ENCODE measurements at regions not wholly inside any gene's neighbourhood (a gene's known extent, or its start where the extent isn't known, plus 50 kb on each side); places are given as distances from the start of the nearest gene placed in this dataset.

- Histone ChIP-seq H3K36me3 (ENCODE audit: control insufficient read depth, insufficient read depth, low read length) (no peaks in the 10 kb centered on the region), H3K27me3 (ENCODE audit: control insufficient read depth, insufficient read depth, low read length) (no peaks in the 10 kb centered on the region), H3K27ac (ENCODE audit: low read length) (no peak overlapping the region), H3K9me3 (ENCODE audit: control insufficient read depth, insufficient read depth, low read depth, low read length) (no peaks in the 10 kb centered on the region), H3K4me3 (ENCODE audit: low read depth in 2 of 2, low read length in 2 of 2) (no peak overlapping the region), H3K4me1 (ENCODE audit: control insufficient read depth, insufficient read depth, low read length) (no peaks in the 10 kb centered on the region)
- in situ Hi-C loops (cut with HindIII; ENCODE audit: low pct_unique_long_range_greater_than_20kb, low sequenced_read_pairs): no loop called here
- DNase-seq (ENCODE audit: low read depth, low spot score) (no peak), ATAC-seq (no peak)
- intact Hi-C loops (cut with micrococcal nuclease; ENCODE audit: unreplicated experiment): no loop called here
- ChIA-PET POLR2A (no interaction called here), CTCF (no interaction called here)
- BruUV-seq (replicated peaks): no TSS peak
- TF ChIP-seq TCF7L2 (IDR thresholded peaks at IDR 0.05; ENCODE audit: low read depth, low read length) (no peak), CTCF (IDR thresholded peaks at IDR 0.05) (no peak), POLR2AphosphoS5 (IDR thresholded peaks at IDR 0.05; ENCODE audit: low read depth, low read length) (no peak), SIN3A (IDR thresholded peaks at IDR 0.05; ENCODE audit: borderline replicate concordance, insufficient read depth, low read depth, low read length) (no peak)
- TF ChIP-seq, protein P1, sequence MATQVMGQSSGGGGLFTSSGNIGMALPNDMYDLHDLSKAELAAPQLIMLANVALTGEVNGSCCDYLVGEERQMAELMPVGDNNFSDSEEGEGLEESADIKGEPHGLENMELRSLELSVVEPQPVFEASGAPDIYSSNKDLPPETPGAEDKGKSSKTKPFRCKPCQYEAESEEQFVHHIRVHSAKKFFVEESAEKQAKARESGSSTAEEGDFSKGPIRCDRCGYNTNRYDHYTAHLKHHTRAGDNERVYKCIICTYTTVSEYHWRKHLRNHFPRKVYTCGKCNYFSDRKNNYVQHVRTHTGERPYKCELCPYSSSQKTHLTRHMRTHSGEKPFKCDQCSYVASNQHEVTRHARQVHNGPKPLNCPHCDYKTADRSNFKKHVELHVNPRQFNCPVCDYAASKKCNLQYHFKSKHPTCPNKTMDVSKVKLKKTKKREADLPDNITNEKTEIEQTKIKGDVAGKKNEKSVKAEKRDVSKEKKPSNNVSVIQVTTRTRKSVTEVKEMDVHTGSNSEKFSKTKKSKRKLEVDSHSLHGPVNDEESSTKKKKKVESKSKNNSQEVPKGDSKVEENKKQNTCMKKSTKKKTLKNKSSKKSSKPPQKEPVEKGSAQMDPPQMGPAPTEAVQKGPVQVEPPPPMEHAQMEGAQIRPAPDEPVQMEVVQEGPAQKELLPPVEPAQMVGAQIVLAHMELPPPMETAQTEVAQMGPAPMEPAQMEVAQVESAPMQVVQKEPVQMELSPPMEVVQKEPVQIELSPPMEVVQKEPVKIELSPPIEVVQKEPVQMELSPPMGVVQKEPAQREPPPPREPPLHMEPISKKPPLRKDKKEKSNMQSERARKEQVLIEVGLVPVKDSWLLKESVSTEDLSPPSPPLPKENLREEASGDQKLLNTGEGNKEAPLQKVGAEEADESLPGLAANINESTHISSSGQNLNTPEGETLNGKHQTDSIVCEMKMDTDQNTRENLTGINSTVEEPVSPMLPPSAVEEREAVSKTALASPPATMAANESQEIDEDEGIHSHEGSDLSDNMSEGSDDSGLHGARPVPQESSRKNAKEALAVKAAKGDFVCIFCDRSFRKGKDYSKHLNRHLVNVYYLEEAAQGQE (IDR thresholded peaks at IDR 0.05; ENCODE audit: insufficient read depth in 1 of 2, low read depth in 2 of 2, low read length in 1 of 2): no peak
Observed at GRCh38 chr20:11092151-11092550, 418.4 kb upstream of the JAG1 start.

GRCh38 chr20:11094196-11094595 is 420.4 kb upstream of the JAG1 start:
- in situ Hi-C loops (cut with HindIII; ENCODE audit: low pct_unique_long_range_greater_than_20kb, low sequenced_read_pairs) (no loop called here), intact Hi-C loops (cut with micrococcal nuclease; ENCODE audit: unreplicated experiment) (no loop called here)
- CTCF ChIA-PET: no interaction called here
- Histone ChIP-seq H3K4me3 (ENCODE audit: low read depth in 2 of 2, low read length in 2 of 2) (no peak overlapping the region), H3K36me3 (ENCODE audit: control insufficient read depth, insufficient read depth, low read length) (no peaks in the 10 kb centered on the region), H3K4me1 (ENCODE audit: control insufficient read depth, insufficient read depth, low read length) (no peaks in the 10 kb centered on the region), H3K27ac (ENCODE audit: low read length) (no peak overlapping the region), H3K9me3 (ENCODE audit: control insufficient read depth, insufficient read depth, low read depth, low read length) (no peaks in the 10 kb centered on the region), H3K27me3 (ENCODE audit: control insufficient read depth, insufficient read depth, low read length) (no peaks in the 10 kb centered on the region)
- ATAC-seq: no peak
- DNase-seq (ENCODE audit: low read depth, low spot score): no peak
- TF ChIP-seq CTCF (IDR thresholded peaks at IDR 0.05) (no peak), POLR2AphosphoS5 (IDR thresholded peaks at IDR 0.05; ENCODE audit: low read depth, low read length) (no peak), SIN3A (IDR thresholded peaks at IDR 0.05; ENCODE audit: borderline replicate concordance, insufficient read depth, low read depth, low read length) (no peak), TCF7L2 (IDR thresholded peaks at IDR 0.05; ENCODE audit: low read depth, low read length) (no peak)
- TF ChIP-seq, protein P1 (IDR thresholded peaks at IDR 0.05; ENCODE audit: insufficient read depth in 1 of 2, low read depth in 2 of 2, low read length in 1 of 2): no peak
- POLR2A ChIA-PET: no interaction called here
- BruUV-seq (replicated peaks): no TSS peak

All from Panc1 (cell line).